GM13976 (cell line): ENCODE measurements at regions not wholly inside any gene's neighbourhood (a gene's known extent, or its start where the extent isn't known, plus 50 kb on each side); places are given as distances from the start of the nearest gene placed in this dataset.
"Not testable (repeated sequence)": the region's sequence is repeated elsewhere in the genome, so short reads cannot be mapped to it uniquely, and the experiment has no call there.

Experiments
- DNase-seq: peaks from one replicate; pipeline ENCODE4 v3.0.0; 2012; ENCODE audit warnings: low spot score
- CTCF ChIP-seq: IDR thresholded peaks from 2 replicates; pipeline ENCODE4 v1.5.1; 2012; ENCODE audit warnings: borderline replicate concordance, mild to moderate bottlenecking; ENCODE audit not compliant: insufficient read depth; ENCODE audit errors: extremely low read depth, missing control alignments, control extremely low read depth
- in situ Hi-C: fragments of 300-500 bp; cut with MboI; formaldehyde crosslinking; loops from one replicate; pipeline ENCODE4 v1.12.0; 2022; ENCODE audit warnings: low sequenced_read_pairs, mixed read lengths, inconsistent platforms; ENCODE audit not compliant: unreplicated experiment

GRCh38 chr7:110296321-110296720 is 794.6 kb upstream of the LRRN3 start:
- DNase-seq = no peak
- no peak for TF ChIP-seq CTCF
- in situ Hi-C loops = no loop called here

- TF ChIP-seq CTCF = no peak
- in situ Hi-C loops = no loop called here
- no peak for DNase-seq
Observed at GRCh38 chr7:110307776-110308175, 783.2 kb upstream of the LRRN3 start.

GRCh38 chr7:110308791-110309190 is 782.1 kb upstream of the LRRN3 start:
- TF ChIP-seq CTCF = no peak
- no peak for DNase-seq
- in situ Hi-C loops = no loop called here

GRCh38 chr7:110309941-110310340 is 781.0 kb upstream of the LRRN3 start:
- in situ Hi-C loops = no loop called here
- DNase-seq = no peak
- TF ChIP-seq CTCF = no peak

GRCh38 chr7:110311556-110311955 is 779.4 kb upstream of the LRRN3 start:
- DNase-seq = no peak
- in situ Hi-C loops = no loop called here
- TF ChIP-seq CTCF = no peak

GRCh38 chr7:110317541-110318265 is 773.2 kb upstream of the LRRN3 start:
- in situ Hi-C loops = no loop called here
- DNase-seq = no peak
- no peak for TF ChIP-seq CTCF

GRCh38 chr7:110320285-110320684 is 770.6 kb upstream of the LRRN3 start:
- DNase-seq, in situ Hi-C loops: not testable (repeated sequence)
